Liver (tissue), 8 donors: ENCODE measurements at regions not wholly inside any gene's neighbourhood (a gene's known extent, or its start where the extent isn't known, plus 50 kb on each side); places are given as distances from the start of the nearest gene placed in this dataset.

Source experiments
- DNase-seq: peaks from one replicate; pipeline ENCODE4 v3.0.0-alpha.2; 2017; ENCODE audit warnings: low spot score
- H3K27ac ChIP-seq, 2 donors: one replicate each; pipeline ENCODE4 v1.7.0; 2013; ENCODE audit warnings: inconsistent platforms in 2 of 2, low read length in 2 of 2, control low read depth in 1 of 2, low read depth in 1 of 2, mild to moderate bottlenecking in 1 of 2
- H3K27me3 ChIP-seq, 4 donors: one replicate each; pipeline versions ENCODE4 v1.6.1 to v1.7.0; 2013; ENCODE audit warnings: low read length in 3 of 4, inconsistent platforms in 1 of 4, mild to moderate bottlenecking in 1 of 4, moderate library complexity in 1 of 4; ENCODE audit not compliant: control insufficient read depth in 4 of 4, insufficient read depth in 4 of 4
- H3K36me3 ChIP-seq, 4 donors: one replicate each; pipeline versions ENCODE4 v1.6.1 to v1.7.0; 2013; ENCODE audit warnings: low read length in 3 of 4, mild to moderate bottlenecking in 3 of 4, low read depth in 1 of 4, moderate library complexity in 1 of 4; ENCODE audit not compliant: control insufficient read depth in 4 of 4, insufficient read depth in 3 of 4
- H3K4me1 ChIP-seq, 4 donors: one replicate each; pipeline versions ENCODE4 v1.6.1 to v1.7.0; 2013; ENCODE audit warnings: low read length in 3 of 4, mild to moderate bottlenecking in 3 of 4, moderate library complexity in 1 of 4; ENCODE audit not compliant: control insufficient read depth in 4 of 4, insufficient read depth in 4 of 4
- H3K4me3 ChIP-seq, 3 donors: one replicate each; pipeline versions ENCODE4 v1.6.1 to v1.7.0; 2013; ENCODE audit warnings: low read length in 3 of 3, control low read depth in 1 of 3, low read depth in 1 of 3, mild to moderate bottlenecking in 1 of 3
- H3K9ac ChIP-seq, 2 donors: one replicate each; pipeline ENCODE4 v1.7.0; 2013; ENCODE audit warnings: low read length in 2 of 2, mild to moderate bottlenecking in 2 of 2, moderate library complexity in 2 of 2, control low read depth in 1 of 2, low read depth in 1 of 2
- H3K9me3 ChIP-seq, 4 donors: one replicate each; pipeline versions ENCODE4 v1.6.1 to v1.7.0; 2013; ENCODE audit warnings: low read length in 3 of 4; ENCODE audit not compliant: control insufficient read depth in 4 of 4
- CTCF ChIP-seq: fragments of 150-350 bp; IDR thresholded peaks from 2 replicates; pipeline ENCODE4 v1.5.1; 2017; ENCODE audit warnings: improper control_type of control experiment, low read depth, low read length; ENCODE audit not compliant: missing input control
- EGR1 ChIP-seq, 2 donors: IDR thresholded peaks; 2 replicates each; pipeline ENCODE4 v1.6.1; 2016 to 2018; ENCODE audit warnings: antibody characterized with exemption in 2 of 2, low read depth in 2 of 2
- FOXA1 ChIP-seq: IDR thresholded peaks from 2 replicates; pipeline ENCODE4 v1.6.1; 2016; ENCODE audit warnings: antibody characterized with exemption
- FOXA2 ChIP-seq: IDR thresholded peaks from 2 replicates; pipeline ENCODE4 v1.6.1; 2016; ENCODE audit warnings: antibody characterized with exemption
- GABPA ChIP-seq, 2 donors: IDR thresholded peaks in 1 of 2; conservative IDR thresholded peaks in 1 of 2; 2 replicates each; pipeline ENCODE4 v1.6.1; 2016; ENCODE audit warnings: antibody characterized with exemption in 2 of 2, mild to moderate bottlenecking in 1 of 2, moderate library complexity in 1 of 2
- HNF4A ChIP-seq, 2 donors: conservative IDR thresholded peaks; 2 replicates each; pipeline ENCODE4 v1.6.1; 2016; ENCODE audit warnings: antibody characterized with exemption in 2 of 2, mild to moderate bottlenecking in 2 of 2
- HNF4G ChIP-seq: IDR thresholded peaks from 2 replicates; pipeline ENCODE4 v1.6.1; 2016; ENCODE audit warnings: antibody characterized with exemption
- JUND ChIP-seq, 2 donors: IDR thresholded peaks; 2 replicates each; pipeline ENCODE4 v1.6.1; 2016; ENCODE audit warnings: antibody characterized with exemption in 2 of 2
- NR2F2 ChIP-seq: IDR thresholded peaks from 2 replicates; pipeline ENCODE4 v1.6.1; 2016; ENCODE audit warnings: antibody characterized with exemption
- RAD21 ChIP-seq, 2 donors: IDR thresholded peaks; 2 replicates each; pipeline ENCODE4 v1.6.1; 2016; ENCODE audit warnings: antibody characterized with exemption in 2 of 2, mild to moderate bottlenecking in 2 of 2
- REST ChIP-seq: IDR thresholded peaks from 2 replicates; pipeline ENCODE4 v1.6.1; 2016; ENCODE audit warnings: antibody characterized with exemption, mild to moderate bottlenecking
- RXRA ChIP-seq, 2 donors: IDR thresholded peaks; 2 replicates each; pipeline ENCODE4 v1.6.1; 2017 to 2018; ENCODE audit warnings: antibody characterized with exemption in 2 of 2, mild to moderate bottlenecking in 1 of 2
- TAF1 ChIP-seq: conservative IDR thresholded peaks from 2 replicates; pipeline ENCODE4 v1.6.1; 2016; ENCODE audit warnings: antibody characterized with exemption, mild to moderate bottlenecking
- WGBS: extraction: QIAGEN DNeasy Blood & Tissue Kit; methylation state at CpG from one replicate; pipeline ENCODE4 v1.1.7; 2013; 5-methylcytosine and 5-hydroxymethylcytosine counted together
- TF ChIP-seq, protein P1 (sequence below): IDR thresholded peaks from 2 replicates; pipeline ENCODE4 v1.6.1; 2016; ENCODE audit warnings: antibody characterized with exemption
- TF ChIP-seq, protein P2 (sequence below): IDR thresholded peaks from 2 replicates; pipeline ENCODE4 v1.6.1; 2016; ENCODE audit warnings: antibody characterized with exemption
- donor health status: healthy.
- donor health status: healthy.
- donor health status: healthy.
- donor health status: healthy.
- donor health status: healthy.

GRCh38 chr21:22351076-22351475, 1352.9 kb downstream of the NCAM2 start:
- Histone ChIP-seq H3K4me1 (no peaks in the 10 kb centered on the region), H3K9ac (no peak overlapping the region), H3K36me3 (no peaks in the 10 kb centered on the region), H3K27ac (no peak overlapping the region), H3K9me3 (no peaks in the 10 kb centered on the region), H3K27me3 (no peaks in the 10 kb centered on the region), H3K4me3 (no peak overlapping the region)
- 81% methylated on average over 2 of the region's 2 CpGs for WGBS
- no peak for DNase-seq
- TF ChIP-seq RAD21 (IDR thresholded peaks at IDR 0.05) (no peak), NR2F2 (no peak), FOXA1 (no peak), FOXA2 (no peak), TAF1 (no peak), REST (no peak), RXRA (IDR thresholded peaks at IDR 0.05) (no peak)
- TF ChIP-seq, protein P1, sequence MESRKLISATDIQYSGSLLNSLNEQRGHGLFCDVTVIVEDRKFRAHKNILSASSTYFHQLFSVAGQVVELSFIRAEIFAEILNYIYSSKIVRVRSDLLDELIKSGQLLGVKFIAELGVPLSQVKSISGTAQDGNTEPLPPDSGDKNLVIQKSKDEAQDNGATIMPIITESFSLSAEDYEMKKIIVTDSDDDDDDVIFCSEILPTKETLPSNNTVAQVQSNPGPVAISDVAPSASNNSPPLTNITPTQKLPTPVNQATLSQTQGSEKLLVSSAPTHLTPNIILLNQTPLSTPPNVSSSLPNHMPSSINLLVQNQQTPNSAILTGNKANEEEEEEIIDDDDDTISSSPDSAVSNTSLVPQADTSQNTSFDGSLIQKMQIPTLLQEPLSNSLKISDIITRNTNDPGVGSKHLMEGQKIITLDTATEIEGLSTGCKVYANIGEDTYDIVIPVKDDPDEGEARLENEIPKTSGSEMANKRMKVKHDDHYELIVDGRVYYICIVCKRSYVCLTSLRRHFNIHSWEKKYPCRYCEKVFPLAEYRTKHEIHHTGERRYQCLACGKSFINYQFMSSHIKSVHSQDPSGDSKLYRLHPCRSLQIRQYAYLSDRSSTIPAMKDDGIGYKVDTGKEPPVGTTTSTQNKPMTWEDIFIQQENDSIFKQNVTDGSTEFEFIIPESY: no peak
- TF ChIP-seq, protein P2, sequence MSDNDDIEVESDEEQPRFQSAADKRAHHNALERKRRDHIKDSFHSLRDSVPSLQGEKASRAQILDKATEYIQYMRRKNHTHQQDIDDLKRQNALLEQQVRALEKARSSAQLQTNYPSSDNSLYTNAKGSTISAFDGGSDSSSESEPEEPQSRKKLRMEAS: no peak

DNA sequence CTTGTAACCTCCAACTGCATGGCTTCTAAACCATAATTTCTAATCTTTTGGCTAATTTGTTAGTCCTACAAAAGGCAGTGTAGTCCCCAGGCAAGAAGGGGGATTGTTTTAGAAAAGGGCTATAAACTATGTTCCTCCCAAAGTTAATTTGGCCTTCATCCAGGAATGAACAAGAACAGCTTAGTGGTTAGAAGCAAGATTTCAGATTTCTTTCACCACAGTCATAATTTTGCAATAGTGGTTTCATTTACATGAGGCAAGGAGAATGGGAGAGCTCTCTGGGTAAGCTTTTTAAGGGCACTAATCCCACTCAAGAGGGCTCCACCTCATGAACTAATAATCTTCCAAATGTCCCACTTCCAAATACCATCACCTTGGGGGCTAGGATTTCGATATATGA, 1353.9 kb downstream of the NCAM2 start:
- Histone ChIP-seq H3K4me1 (no peaks in the 10 kb centered on the region), H3K9me3 (no peaks in the 10 kb centered on the region), H3K4me3 (no peak overlapping the region), H3K27me3 (no peaks in the 10 kb centered on the region), H3K27ac (no peak overlapping the region), H3K9ac (no peak overlapping the region), H3K36me3 (no peaks in the 10 kb centered on the region)
- 76% methylated on average over 1 of the region's 1 CpG for WGBS
- TF ChIP-seq HNF4G: no peak
- no peak for TF ChIP-seq TAF1
- TF ChIP-seq JUND (IDR thresholded peaks at IDR 0.05): no peak
- TF ChIP-seq FOXA1: no peak
- no peak for TF ChIP-seq GABPA (IDR thresholded peaks at IDR 0.05 in 1 of 2, conservative IDR thresholded peaks at IDR 0.05 in 1 of 2)
- TF ChIP-seq, protein P2: no peak
- no peak for TF ChIP-seq EGR1 (IDR thresholded peaks at IDR 0.05; ENCODE audit: low read depth in 2 of 2)
- TF ChIP-seq NR2F2: no peak
- no peak for TF ChIP-seq HNF4A (conservative IDR thresholded peaks at IDR 0.05)
- no peak for TF ChIP-seq CTCF
- no peak for TF ChIP-seq RXRA (IDR thresholded peaks at IDR 0.05)
- no peak for DNase-seq
